ENCODE measurements at regions not wholly inside any gene's neighbourhood (a gene's known extent, or its start where the extent isn't known, plus 50 kb on each side); places are given as distances from the start of the nearest gene placed in this dataset.

GRCh38 chr12:118841588-118841987 is 139.8 kb upstream of the SRRM4 start:
- TF ChIP-seq MYBL2 (IDR thresholded peaks at IDR 0.05; ENCODE audit: low read depth), result no peak
- no peak for TF ChIP-seq MYBL2 (CRISPR knock-in tag; IDR thresholded peaks at IDR 0.05; ENCODE audit: borderline replicate concordance)
- TF ChIP-seq POLR2AphosphoS5 (IDR thresholded peaks at IDR 0.05; ENCODE audit: control insufficient read depth, insufficient read depth, low read depth, low read length), result no peak
- TF ChIP-seq, protein P1, sequence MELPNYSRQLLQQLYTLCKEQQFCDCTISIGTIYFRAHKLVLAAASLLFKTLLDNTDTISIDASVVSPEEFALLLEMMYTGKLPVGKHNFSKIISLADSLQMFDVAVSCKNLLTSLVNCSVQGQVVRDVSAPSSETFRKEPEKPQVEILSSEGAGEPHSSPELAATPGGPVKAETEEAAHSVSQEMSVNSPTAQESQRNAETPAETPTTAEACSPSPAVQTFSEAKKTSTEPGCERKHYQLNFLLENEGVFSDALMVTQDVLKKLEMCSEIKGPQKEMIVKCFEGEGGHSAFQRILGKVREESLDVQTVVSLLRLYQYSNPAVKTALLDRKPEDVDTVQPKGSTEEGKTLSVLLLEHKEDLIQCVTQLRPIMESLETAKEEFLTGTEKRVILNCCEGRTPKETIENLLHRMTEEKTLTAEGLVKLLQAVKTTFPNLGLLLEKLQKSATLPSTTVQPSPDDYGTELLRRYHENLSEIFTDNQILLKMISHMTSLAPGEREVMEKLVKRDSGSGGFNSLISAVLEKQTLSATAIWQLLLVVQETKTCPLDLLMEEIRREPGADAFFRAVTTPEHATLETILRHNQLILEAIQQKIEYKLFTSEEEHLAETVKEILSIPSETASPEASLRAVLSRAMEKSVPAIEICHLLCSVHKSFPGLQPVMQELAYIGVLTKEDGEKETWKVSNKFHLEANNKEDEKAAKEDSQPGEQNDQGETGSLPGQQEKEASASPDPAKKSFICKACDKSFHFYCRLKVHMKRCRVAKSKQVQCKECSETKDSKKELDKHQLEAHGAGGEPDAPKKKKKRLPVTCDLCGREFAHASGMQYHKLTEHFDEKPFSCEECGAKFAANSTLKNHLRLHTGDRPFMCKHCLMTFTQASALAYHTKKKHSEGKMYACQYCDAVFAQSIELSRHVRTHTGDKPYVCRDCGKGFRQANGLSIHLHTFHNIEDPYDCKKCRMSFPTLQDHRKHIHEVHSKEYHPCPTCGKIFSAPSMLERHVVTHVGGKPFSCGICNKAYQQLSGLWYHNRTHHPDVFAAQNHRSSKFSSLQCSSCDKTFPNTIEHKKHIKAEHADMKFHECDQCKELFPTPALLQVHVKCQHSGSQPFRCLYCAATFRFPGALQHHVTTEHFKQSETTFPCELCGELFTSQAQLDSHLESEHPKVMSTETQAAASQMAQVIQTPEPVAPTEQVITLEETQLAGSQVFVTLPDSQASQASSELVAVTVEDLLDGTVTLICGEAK (IDR thresholded peaks at IDR 0.05), result no peak
- TF ChIP-seq, protein P1 (CRISPR knock-in tag; IDR thresholded peaks at IDR 0.05), result no peak
- TF ChIP-seq NFE2L1 (tag; IDR thresholded peaks at IDR 0.05; ENCODE audit: borderline replicate concordance, low read depth), result no peak
- no peak for TF ChIP-seq CTCF (IDR thresholded peaks at IDR 0.05 in 2 of 3, conservative IDR thresholded peaks at IDR 0.05 in 1 of 3; ENCODE audit: insufficient read depth in 2 of 3, low read depth in 1 of 3, low read length in 3 of 3)
- TF ChIP-seq EZH2 (IDR thresholded peaks at IDR 0.05; ENCODE audit: borderline replicate concordance, low read depth, low read length), result no peak
- TF ChIP-seq FOXM1 (IDR thresholded peaks at IDR 0.05; ENCODE audit: low read depth), result no peak
- TF ChIP-seq FOXM1 (CRISPR knock-in tag; IDR thresholded peaks at IDR 0.05; ENCODE audit: low read depth), result no peak
- TF ChIP-seq ZBTB17 (CRISPR knock-in tag; IDR thresholded peaks at IDR 0.05), result no peak
